NCI-H146 (cell line): ENCODE measurements at regions not wholly inside any gene's neighbourhood (a gene's known extent, or its start where the extent isn't known, plus 50 kb on each side); places are given as distances from the start of the nearest gene placed in this dataset.

Experiments
- DNase-seq: peaks from one replicate; lab custom pipeline; 2025; lab: John Stamatoyannopoulos, UW

DNA sequence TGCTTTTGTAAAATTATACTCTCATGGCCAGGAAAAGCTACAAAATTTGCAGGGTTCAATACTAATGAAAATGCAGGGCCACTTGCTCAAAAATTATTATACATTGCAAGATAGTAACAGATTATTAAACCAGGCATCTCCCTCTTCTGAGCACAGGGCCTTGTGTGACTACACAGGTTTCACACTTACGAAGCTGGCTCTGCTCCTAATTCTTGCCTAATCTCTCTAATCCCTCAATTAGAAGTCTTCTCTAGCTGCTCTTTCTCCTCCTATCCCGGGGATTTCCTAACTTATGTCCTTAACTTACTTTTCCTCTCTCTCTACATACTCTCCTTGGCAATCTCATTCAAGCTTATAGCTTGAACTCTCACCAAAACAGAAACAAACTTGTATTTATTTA is 168.3 kb downstream of the AREG start:
- no peak for DNase-seq

GRCh38 chr4:74615411-74615810 is 170.5 kb downstream of the AREG start:
- no peak for DNase-seq

DNA sequence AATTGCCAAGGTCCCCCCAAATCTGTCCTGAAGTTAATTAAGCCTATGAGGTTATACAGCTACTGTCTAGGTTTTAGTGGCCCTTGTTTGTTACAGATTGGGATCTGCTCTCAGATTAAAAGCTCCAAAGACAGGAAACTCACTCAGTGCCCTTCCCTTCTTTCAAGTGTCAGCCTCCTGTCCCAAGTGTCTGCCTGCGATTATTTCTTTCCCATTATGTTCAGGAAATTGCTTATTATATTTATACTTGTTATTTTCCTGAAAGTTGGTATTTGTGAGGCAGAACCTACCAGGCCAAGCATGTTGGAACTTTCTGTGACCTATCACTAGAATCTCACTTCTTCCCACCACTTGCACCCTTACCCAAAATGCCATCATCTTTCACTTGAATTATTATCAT is 173.2 kb downstream of the AREG start:
- DNase-seq: no peak

DNA sequence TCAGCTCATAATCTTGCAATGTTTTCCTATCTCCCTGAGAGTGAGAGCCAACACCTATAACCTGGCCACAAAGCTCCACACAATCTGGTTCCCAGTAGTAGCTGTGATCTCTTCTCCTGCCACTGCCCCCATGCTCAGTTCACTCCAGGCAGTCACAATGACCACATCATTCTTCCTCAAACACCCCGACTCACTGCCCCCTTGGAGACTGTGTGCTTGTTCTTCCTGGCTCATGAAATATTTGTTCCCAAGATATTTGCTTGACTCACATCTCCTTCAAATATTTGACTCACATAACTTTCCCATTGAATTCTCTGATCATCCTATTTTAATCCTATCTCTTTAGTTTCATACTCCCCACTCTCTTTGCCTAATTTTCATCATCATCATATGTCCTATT is 173.7 kb downstream of the AREG start:
- no peak for DNase-seq

DNA sequence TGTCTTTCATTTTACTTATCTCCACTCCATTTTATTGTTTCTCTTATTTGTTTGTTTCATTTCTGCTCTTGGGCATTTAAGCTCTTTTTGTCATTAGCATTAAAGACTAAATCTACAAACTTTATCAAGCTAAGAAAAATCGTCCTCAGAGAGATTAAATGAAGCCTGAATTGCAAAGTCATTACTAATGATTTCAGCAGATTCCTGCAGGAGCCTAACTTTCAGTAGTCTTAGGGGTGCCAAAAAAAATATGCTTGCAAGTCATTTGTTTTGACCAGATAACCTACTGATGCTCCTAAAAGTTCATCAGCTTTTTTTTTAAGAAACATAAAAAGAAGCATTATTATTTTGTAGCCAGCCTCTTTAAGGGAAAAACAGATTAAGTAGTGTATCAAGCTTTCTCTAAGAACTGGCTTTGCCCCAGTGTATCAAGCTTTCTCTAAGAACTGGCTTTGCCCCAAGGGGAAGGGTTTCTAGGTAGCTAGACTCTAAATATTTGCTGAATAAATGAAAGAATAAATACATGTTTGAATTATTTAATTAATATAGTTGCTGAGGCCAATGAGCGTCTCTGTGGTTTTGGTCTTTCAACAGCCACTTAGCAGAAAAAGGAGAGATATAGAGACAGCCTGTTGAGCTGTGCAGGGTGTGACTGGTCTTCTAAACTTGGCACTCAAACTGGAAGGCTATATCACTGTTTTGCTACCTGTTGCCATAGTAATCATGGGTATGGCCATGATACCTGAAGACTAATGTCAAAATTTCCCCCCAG is 174.2 kb downstream of the BTC start:
- no peak for DNase-seq

DNA sequence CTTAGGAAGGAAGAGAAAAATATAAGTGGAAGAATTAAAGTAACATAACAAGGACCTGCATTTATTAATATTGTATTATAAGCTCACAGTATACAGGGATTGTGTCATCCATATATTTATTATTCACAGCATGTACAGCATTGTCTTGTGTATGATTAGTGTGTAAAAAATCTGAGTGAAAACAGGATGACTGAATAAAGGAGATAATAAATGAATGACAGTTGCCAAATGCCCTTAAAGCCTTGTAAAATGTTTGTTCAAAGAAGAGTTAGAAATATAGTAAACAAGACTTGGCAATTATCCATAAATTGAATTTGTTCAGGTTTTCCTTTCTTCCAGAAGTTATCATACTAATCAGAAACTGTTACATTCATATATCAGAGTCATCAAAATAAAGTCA is 172.7 kb downstream of the BTC start:
- no peak for DNase-seq

DNA sequence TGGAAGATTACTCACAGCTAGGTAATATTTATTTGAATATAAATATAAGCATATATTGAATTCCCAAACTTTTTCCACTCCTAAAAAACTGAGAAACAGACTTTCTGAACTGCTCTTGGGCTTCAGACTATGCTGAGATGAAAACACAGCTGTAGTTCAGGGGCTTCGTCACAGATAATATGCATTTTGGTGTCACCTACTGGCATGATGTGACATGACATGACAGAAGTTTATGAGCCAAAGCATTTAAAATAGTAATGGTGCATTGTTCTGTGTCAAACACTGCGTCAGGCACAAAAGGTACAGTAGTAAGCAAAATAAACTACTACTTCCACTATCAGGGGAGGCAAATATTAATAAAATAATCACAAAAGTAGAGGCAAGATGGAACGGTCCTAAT is 171.3 kb downstream of the BTC start:
- DNase-seq: peak; percentile 1

GRCh38 chr4:74624351-74625151 is 169.8 kb downstream of the BTC start:
- DNase-seq: no peak

DNA sequence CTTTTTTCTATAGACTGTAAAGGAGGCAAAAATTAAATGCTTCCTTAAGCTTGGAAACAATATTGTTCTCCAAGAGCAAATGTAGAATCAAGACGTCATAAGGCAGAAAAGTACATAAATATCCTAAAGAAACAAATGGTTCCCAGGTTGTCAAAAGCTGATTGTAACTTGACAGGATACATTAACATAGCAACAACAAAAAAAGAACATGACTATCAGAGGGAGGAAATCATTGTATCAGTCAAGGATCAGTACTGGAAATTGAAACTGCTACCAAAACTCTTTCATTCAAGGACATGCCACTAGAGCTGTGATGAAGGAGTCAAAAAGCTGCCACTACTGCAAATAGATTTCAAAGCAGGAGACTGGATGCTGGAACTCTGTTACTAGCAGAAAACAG is 168.3 kb downstream of the BTC start:
- no peak for DNase-seq

- DNase-seq: no peak
These were observed 167.2 kb downstream of the BTC start for GRCh38 chr4:74627093-74627492.

GRCh38 chr4:74627504-74627903 is 166.8 kb downstream of the BTC start:
- no peak for DNase-seq

GRCh38 chr4:74628852-74629620 is 165.3 kb downstream of the BTC start:
- no peak for DNase-seq

DNA sequence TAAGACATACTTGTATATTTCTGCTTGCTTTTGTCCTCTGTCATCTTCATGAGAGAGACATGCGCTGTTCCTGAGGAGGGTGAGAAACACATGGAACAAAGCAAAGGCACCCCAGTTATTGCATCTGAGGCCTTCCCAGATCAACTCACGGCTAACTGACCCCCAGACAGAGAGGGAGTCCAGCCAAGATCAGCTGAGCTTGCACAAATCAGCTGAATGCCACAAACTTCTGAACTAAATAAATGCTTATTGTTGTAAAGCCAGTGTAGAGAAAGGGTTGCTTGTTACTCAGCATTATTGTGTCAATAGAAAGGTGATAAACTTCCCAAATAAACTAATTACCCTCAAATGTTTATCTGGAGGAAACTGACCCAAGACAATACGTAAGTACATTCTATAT is 163.8 kb downstream of the BTC start:
- no peak for DNase-seq

GRCh38 chr4:74631338-74631737 is 163.0 kb downstream of the BTC start:
- no peak for DNase-seq

DNA sequence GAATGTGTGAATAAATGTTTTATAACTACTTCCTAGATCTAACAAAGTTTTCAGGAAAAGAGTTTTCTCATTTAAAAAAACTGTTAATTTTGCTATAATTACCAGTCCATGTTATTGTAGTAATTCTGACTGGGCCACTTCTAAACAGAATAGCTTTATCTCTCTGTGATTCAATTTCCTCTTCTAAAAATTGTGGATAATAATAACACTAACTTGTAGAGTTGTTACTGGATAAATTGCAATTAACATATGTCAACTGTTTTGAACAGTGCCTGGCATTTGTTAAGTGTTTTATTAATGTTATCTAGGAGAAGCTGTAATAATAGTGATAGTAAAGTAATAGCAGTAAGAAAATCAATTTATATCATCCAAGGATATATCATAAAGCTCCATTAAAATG is 162.3 kb downstream of the BTC start:
- DNase-seq: no peak

DNA sequence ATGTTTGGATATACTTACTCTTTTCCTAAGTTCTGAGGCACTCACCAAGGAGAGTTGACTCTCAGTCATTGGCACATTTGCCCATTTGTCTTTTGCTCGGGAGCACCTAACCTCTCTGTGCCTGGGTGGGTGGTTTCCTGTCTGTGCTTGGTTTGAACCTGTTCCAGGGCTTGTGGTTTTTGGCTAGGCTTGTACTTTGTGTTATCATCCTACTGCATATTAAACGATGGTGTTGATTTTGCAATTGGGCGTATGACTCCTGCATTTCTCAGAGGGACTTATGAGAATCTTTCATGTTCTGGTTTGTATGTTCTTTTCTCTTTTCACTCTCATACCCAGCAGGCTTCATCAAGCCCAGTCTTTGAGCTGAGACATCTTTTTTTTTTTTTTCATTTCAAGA is 161.7 kb downstream of the BTC start:
- no peak for DNase-seq

DNA sequence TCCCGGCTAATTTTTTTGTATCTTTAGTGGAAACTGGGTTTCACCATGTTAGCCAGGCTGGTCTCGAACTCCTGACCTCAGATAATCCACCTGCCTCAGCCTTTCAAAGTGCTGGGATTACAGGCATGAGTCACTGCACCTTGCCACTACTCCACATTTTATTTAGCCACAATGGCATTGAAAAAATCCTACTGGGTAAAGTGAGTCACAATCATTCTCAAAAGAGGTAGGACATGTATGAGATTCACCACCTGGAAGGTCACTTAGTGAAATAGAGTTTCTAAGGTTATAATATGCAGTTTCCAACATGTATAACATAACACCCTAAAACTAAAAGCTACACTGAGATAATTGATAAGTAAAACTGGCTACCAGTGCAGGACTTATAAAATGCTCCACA is 159.2 kb downstream of the BTC start:
- no peak for DNase-seq

DNA sequence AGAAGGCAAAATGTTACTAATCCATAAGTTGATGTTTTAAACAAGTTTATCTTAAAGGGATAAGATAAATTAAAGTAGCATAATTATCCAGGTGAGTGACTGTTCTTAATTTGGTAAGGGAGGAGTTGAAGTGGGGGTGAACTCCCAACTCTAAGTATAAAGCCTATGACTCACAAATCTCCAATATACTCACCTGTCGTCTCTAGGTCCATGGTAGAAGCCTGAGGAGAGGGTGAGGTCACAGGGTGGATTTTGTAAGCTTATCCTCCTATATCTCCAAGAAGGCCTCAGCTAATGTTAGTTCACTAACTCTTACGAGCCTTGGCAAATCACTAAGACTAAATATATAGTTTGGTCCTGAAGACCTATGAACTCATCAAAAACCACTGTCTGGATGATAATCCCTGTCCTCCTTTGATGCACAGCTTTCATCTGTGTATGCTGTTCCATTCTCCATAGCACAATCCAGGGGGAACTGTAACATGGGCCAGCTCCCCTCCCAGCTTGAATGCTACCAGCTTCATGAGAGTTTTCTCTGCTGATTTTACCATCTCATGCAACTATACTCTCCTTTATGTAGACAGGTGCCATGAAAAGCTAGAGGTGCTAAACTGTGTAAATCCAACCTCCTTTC is 158.7 kb downstream of the BTC start:
- DNase-seq: no peak

DNA sequence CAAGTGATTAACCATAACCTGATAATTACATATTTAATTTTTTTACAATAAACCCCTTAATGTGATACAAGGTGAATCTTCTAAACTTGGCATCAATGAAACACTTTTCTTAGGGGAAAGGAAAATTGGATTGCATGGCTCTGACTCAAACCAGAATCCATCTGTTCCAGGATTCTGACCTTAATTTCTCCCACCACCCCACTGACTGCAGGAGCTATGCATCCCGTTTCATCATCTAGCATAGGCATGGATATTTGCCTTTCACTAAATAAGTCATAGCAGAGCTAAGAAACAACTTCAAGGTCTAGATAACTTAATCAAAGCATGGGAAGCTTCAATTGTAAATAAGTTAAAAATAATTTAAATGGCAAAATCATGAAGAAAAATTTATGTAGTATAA is 156.3 kb downstream of the BTC start:
- no peak for DNase-seq

DNA sequence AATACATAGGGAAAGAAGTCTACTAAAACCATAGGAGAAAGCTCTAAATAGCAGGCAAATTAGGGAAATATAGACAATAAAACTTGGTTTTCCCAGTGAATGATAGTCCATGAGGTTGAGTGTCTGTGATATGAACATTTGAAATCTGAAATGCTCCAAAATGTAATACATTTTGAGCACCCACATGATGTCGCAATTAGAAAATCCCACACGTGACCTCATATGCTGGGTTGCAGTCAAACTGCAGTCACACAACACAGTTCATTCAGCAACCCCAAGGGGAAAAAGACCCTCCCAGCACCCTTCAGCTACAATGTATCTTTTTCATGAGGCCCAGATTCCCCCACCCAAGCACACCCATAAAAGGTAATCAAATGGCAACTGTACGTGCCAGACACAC is 155.6 kb downstream of the BTC start:
- no peak for DNase-seq

GRCh38 chr4:74640111-74640903 is 154.0 kb downstream of the BTC start:
- DNase-seq: no peak

DNA sequence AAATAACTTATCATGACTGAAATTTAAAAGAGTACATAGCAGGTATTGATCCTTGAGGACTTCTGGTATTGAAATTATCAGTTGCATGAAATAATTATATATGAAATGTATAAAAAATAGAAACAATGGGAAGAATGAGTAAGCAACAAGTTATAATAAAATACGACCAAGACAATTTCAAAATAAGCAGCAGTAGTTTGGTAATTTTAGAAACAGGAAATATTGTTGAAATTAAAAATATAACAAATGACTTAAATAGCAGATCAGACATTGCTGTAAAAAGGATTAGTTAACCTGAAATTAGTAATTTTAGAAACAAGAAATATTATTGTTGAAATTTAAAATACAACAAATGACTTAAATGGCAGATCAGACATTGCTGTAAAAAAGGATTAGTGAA is 152.3 kb downstream of the BTC start:
- DNase-seq: no peak
